Trophoblast cell (in vitro differentiated cells and primary cell): ENCODE measurements at regions not wholly inside any gene's neighbourhood (a gene's known extent, or its start where the extent isn't known, plus 50 kb on each side); places are given as distances from the start of the nearest gene placed in this dataset.

Experiments used
- DNase-seq, 2 donors: peaks; one replicate each; pipeline ENCODE4 v3.0.0-alpha.2; 2016
- H2AFZ ChIP-seq: 2 replicates; pipeline ENCODE4 v1.6.1; 2013; ENCODE audit warnings: low read length, moderate library complexity, mild to moderate bottlenecking; ENCODE audit not compliant: insufficient read depth, poor library complexity
- H2AK5ac ChIP-seq: 2 replicates; pipeline ENCODE4 v1.6.1; 2013; ENCODE audit warnings: mild to moderate bottlenecking, low read length
- H2BK120ac ChIP-seq: 2 replicates; pipeline ENCODE4 v1.6.1; 2013; ENCODE audit warnings: low read length, mild to moderate bottlenecking, moderate library complexity; ENCODE audit not compliant: insufficient read depth, poor library complexity
- H2BK12ac ChIP-seq: 2 replicates; pipeline ENCODE4 v1.6.1; 2013; ENCODE audit warnings: mild to moderate bottlenecking, low read length, moderate library complexity
- H2BK5ac ChIP-seq: 2 replicates; pipeline ENCODE4 v1.6.1; 2013; ENCODE audit warnings: low read length, low read depth, moderate library complexity, mild to moderate bottlenecking; ENCODE audit not compliant: poor library complexity
- H3K14ac ChIP-seq: 2 replicates; pipeline ENCODE4 v1.6.1; 2013; ENCODE audit warnings: mild to moderate bottlenecking, low read length
- H3K18ac ChIP-seq: 2 replicates; pipeline ENCODE4 v1.6.1; 2013; ENCODE audit warnings: mild to moderate bottlenecking, low read length
- H3K23ac ChIP-seq: 2 replicates; pipeline ENCODE4 v1.6.1; 2013; ENCODE audit warnings: low read length
- H3K27ac ChIP-seq: 2 replicates; pipeline ENCODE4 v1.5.1; 2013; ENCODE audit warnings: low read depth, mild to moderate bottlenecking, inconsistent platforms, low read length, moderate library complexity
- H3K27me3 ChIP-seq: 2 replicates; pipeline ENCODE4 v1.6.1; 2013; ENCODE audit warnings: inconsistent platforms, mild to moderate bottlenecking, low read length, moderate library complexity; ENCODE audit not compliant: insufficient read depth
- H3K36me3 ChIP-seq, 2 experiments: 1 replicate in 1 of 2; 2 replicates in 1 of 2; pipeline ENCODE4 v1.6.1; 2013; ENCODE audit warnings: low read length in 2 of 2, mild to moderate bottlenecking in 2 of 2, moderate library complexity in 1 of 2; ENCODE audit not compliant: insufficient read depth in 2 of 2, control insufficient read depth in 1 of 2
- H3K4ac ChIP-seq: 2 replicates; pipeline ENCODE4 v1.6.1; 2013; ENCODE audit warnings: low read depth, mild to moderate bottlenecking, low read length, moderate library complexity
- H3K4me1 ChIP-seq, 2 experiments: 1 replicate in 1 of 2; 2 replicates in 1 of 2; pipeline ENCODE4 v1.6.1; 2013; ENCODE audit warnings: low read length in 2 of 2, mild to moderate bottlenecking in 2 of 2, moderate library complexity in 1 of 2; ENCODE audit not compliant: insufficient read depth in 2 of 2, control insufficient read depth in 1 of 2
- H3K4me2 ChIP-seq: 2 replicates; pipeline ENCODE4 v1.6.1; 2013; ENCODE audit warnings: inconsistent platforms, mild to moderate bottlenecking, low read length, moderate library complexity
- H3K4me3 ChIP-seq: 2 replicates; pipeline ENCODE4 v1.5.1; 2013; ENCODE audit warnings: mild to moderate bottlenecking, low read depth, low read length, inconsistent platforms
- H3K79me1 ChIP-seq: one replicate; pipeline ENCODE4 v1.6.1; 2013; ENCODE audit warnings: low read length
- H3K79me2 ChIP-seq: 2 replicates; pipeline ENCODE4 v1.6.1; 2013; ENCODE audit warnings: low read length, mild to moderate bottlenecking; ENCODE audit not compliant: control insufficient read depth, insufficient read depth, poor library complexity
- H3K9ac ChIP-seq: 2 replicates; pipeline ENCODE4 v1.6.1; 2013; ENCODE audit warnings: mild to moderate bottlenecking, low read length
- H3K9me3 ChIP-seq: 2 replicates; pipeline ENCODE4 v1.6.1; 2013; ENCODE audit warnings: low read depth, mild to moderate bottlenecking, control low read depth, inconsistent platforms, low read length; ENCODE audit not compliant: insufficient read depth
- H4K12ac ChIP-seq: 2 replicates; pipeline ENCODE4 v1.6.1; 2013; ENCODE audit warnings: low read depth, mild to moderate bottlenecking, low read length, moderate library complexity
- H4K8ac ChIP-seq: 2 replicates; pipeline ENCODE4 v1.6.1; 2013; ENCODE audit warnings: low read depth, mild to moderate bottlenecking, low read length, moderate library complexity
- H4K91ac ChIP-seq: one replicate; pipeline ENCODE4 v1.6.1; 2013; ENCODE audit warnings: low read depth, mild to moderate bottlenecking, low read length, moderate library complexity
- WGBS: extraction: QIAGEN DNeasy Blood & Tissue Kit; methylation state at CpG from one replicate; pipeline ENCODE4 v1.1.7; 2013; ENCODE audit warnings: missing lambda C conversion rate; ENCODE audit not compliant: insufficient read length, insufficient coverage; ENCODE audit errors: extremely low coverage; 5-methylcytosine and 5-hydroxymethylcytosine counted together

DNA sequence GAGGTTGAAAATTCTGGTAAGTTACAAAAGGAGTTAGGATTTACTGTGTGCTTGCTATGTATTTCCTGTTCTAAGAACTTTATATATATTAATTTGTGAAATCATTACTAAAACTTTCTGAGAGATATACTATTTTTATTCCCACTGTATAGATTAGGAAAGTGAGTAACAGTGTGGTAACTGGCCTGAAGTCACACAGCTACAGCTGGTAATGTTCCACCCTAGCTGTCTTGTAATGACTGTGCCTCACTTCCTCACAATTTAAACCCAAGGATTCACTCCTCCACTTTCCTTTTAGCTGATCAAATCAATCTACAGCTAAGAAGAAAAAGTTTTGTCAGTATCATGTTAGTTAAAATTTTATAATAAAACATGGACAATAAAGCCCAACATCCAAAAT, 278.8 kb downstream of the GAS1 start:
- Histone ChIP-seq H3K4ac (no peak overlapping the region), H2BK120ac (no peak overlapping the region), H3K4me1 (peaks cover 2 to 6% of the 10 kb centered on the region in 2 experiments), H2BK12ac (no peak overlapping the region), H3K79me2 (no peaks in the 10 kb centered on the region), H3K4me2 (no peak overlapping the region), H3K4me3 (no peak overlapping the region), H2AK5ac (no peak overlapping the region), H4K8ac (no peak overlapping the region), H4K91ac (no peak overlapping the region), H3K9ac (no peak overlapping the region), H3K18ac (no peak overlapping the region), H2AFZ (no peak overlapping the region), H3K9me3 (no peaks in the 10 kb centered on the region), H3K79me1 (peaks cover 3% of the 10 kb centered on the region), H4K12ac (no peak overlapping the region), H3K14ac (no peak overlapping the region), H3K23ac (no peak overlapping the region), H2BK5ac (no peak overlapping the region), H3K27me3 (no peaks in the 10 kb centered on the region), H3K36me3 (no peaks in the 10 kb centered on the region), H3K27ac (no peak overlapping the region)
- no peak for DNase-seq

DNA sequence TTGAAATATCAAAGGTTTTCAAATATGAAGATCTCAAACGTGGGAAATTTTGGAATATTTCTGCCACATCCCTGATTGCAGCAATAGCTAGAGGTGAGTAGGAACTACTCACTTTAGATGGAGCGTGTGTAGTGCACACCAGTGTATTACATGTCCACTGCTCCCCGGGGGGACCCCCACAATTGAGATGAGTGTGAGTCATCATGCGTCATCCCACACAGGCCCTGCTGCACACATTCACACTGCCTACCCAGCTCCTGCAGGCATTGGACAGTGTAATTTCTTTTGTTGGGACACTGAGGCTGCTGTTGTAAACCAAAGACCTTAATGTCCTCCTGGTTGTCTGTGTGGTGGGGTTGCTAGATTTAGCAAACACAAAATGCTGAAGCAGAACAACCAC, 280.0 kb downstream of the GAS1 start:
- H3K9ac ChIP-seq: no peak overlapping the region
- H2BK12ac ChIP-seq: no peak overlapping the region
- no CpG with 5 or more reads among the region's 4 CpGs for WGBS
- H3K4ac ChIP-seq: no peak overlapping the region
- no peaks in the 10 kb centered on the region for H3K79me2 ChIP-seq
- no peak overlapping the region for H3K4me3 ChIP-seq
- H3K18ac ChIP-seq: no peak overlapping the region
- H2BK120ac ChIP-seq: no peak overlapping the region
- H3K36me3 ChIP-seq: no peaks in the 10 kb centered on the region
- no peaks in the 10 kb centered on the region for H3K9me3 ChIP-seq
- no peaks in the 10 kb centered on the region for H3K4me1 ChIP-seq
- no peak overlapping the region for H2BK5ac ChIP-seq
- H3K4me2 ChIP-seq: no peak overlapping the region
- H2AFZ ChIP-seq: no peak overlapping the region
- H3K27ac ChIP-seq: no peak overlapping the region
- no peak overlapping the region for H4K8ac ChIP-seq
- no peaks in the 10 kb centered on the region for H3K27me3 ChIP-seq
- H2AK5ac ChIP-seq: no peak overlapping the region
- no peaks in the 10 kb centered on the region for H3K79me1 ChIP-seq
- H3K23ac ChIP-seq: no peak overlapping the region
- no peak for DNase-seq
- H4K12ac ChIP-seq: no peak overlapping the region
- H4K91ac ChIP-seq: no peak overlapping the region
- H3K14ac ChIP-seq: no peak overlapping the region

DNA sequence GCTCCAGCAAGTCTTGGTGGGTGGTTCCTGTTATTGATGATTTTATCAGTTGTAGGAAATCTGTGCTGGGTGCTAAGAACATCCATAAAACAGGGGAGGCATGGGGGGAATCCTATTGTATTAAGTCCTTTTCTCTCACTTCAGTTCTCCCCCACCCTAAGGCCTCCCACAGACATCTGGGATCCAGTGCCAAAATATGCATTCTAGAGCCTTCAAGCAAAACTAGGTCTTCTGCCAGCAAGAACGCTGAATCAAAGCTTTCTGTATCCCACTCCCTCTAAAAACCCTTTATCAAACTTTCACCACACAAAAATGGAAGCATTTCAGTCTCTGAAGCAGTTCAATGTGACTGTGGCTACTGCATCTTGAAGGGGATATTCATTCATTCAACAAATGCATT, 281.9 kb downstream of the GAS1 start:
- Histone ChIP-seq H2AK5ac (no peak overlapping the region), H4K8ac (no peak overlapping the region), H3K36me3 (no peaks in the 10 kb centered on the region), H2BK5ac (no peak overlapping the region), H3K27me3 (no peaks in the 10 kb centered on the region), H3K4me3 (no peak overlapping the region), H3K18ac (no peak overlapping the region), H4K91ac (no peak overlapping the region), H3K14ac (no peak overlapping the region), H3K27ac (no peak overlapping the region), H3K4me1 (no peaks in the 10 kb centered on the region), H3K9ac (no peak overlapping the region), H3K9me3 (no peaks in the 10 kb centered on the region), H3K79me1 (no peaks in the 10 kb centered on the region), H3K23ac (no peak overlapping the region), H2AFZ (no peak overlapping the region), H3K4me2 (no peak overlapping the region), H2BK120ac (no peak overlapping the region), H4K12ac (no peak overlapping the region), H3K4ac (no peak overlapping the region), H3K79me2 (no peaks in the 10 kb centered on the region), H2BK12ac (no peak overlapping the region)
- DNase-seq: no peak
- no CpG with 5 or more reads among the region's 1 CpG for WGBS

DNA sequence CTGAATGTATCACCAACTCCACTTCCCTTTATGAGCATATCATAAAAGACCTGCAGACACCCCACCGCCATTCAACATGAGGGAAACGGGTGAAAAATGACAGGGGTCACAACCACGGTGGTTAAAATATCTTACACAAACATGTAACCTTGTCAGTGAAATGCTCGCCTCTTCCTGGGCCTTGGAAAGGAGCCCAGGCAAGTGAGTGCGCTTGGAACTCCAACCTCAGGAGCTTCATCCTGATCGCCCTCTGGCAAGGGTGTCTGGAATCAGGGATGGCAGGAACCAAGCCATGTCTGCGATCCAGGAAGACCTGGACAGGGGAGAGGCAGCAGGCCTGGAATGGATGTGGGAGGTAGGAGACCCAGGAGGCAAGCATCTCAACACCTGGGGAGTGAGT, 282.7 kb downstream of the GAS1 start:
- Histone ChIP-seq H4K8ac (no peak overlapping the region), H2BK5ac (no peak overlapping the region), H3K27ac (no peak overlapping the region), H3K4me3 (no peak overlapping the region), H4K91ac (no peak overlapping the region), H2AK5ac (no peak overlapping the region), H3K36me3 (no peaks in the 10 kb centered on the region), H3K4me2 (no peak overlapping the region), H3K79me1 (no peaks in the 10 kb centered on the region), H3K4ac (no peak overlapping the region), H3K79me2 (no peaks in the 10 kb centered on the region), H3K14ac (no peak overlapping the region), H3K9ac (no peak overlapping the region), H2AFZ (no peak overlapping the region), H3K18ac (no peak overlapping the region), H3K27me3 (no peaks in the 10 kb centered on the region), H2BK12ac (no peak overlapping the region), H3K4me1 (no peaks in the 10 kb centered on the region), H3K9me3 (no peaks in the 10 kb centered on the region), H2BK120ac (no peak overlapping the region), H3K23ac (no peak overlapping the region), H4K12ac (no peak overlapping the region)
- no peak for DNase-seq
- no CpG with 5 or more reads among the region's 7 CpGs for WGBS

DNA sequence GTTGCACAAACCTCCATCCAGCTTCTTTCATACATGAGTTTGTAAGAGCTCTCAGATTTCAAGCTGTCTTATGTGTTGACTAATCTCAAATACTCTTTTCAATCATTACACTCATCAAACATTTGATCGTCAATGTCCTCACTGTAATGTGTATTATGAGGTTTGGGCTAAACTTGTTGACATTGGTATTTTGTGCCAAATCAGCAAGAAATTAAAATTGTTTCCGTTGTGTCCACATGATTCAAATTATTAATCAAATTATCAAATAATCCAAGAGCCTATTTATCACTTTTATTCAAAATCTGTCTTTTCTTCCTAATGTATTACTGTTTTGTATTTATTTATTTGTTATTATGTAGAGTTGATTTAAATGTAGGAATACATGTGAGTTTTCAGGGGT, 283.4 kb downstream of the GAS1 start:
- H3K79me1 ChIP-seq: no peaks in the 10 kb centered on the region
- H3K23ac ChIP-seq: no peak overlapping the region
- no peak overlapping the region for H3K27ac ChIP-seq
- no peak overlapping the region for H4K8ac ChIP-seq
- no peak overlapping the region for H2AK5ac ChIP-seq
- H3K27me3 ChIP-seq: no peaks in the 10 kb centered on the region
- H3K4ac ChIP-seq: no peak overlapping the region
- H3K9ac ChIP-seq: no peak overlapping the region
- no peaks in the 10 kb centered on the region for H3K4me1 ChIP-seq
- H2BK120ac ChIP-seq: no peak overlapping the region
- no peak overlapping the region for H3K14ac ChIP-seq
- no peaks in the 10 kb centered on the region for H3K36me3 ChIP-seq
- no CpG with 5 or more reads among the region's 2 CpGs for WGBS
- no peak overlapping the region for H2BK5ac ChIP-seq
- H3K4me3 ChIP-seq: no peak overlapping the region
- H2AFZ ChIP-seq: no peak overlapping the region
- no peaks in the 10 kb centered on the region for H3K9me3 ChIP-seq
- H2BK12ac ChIP-seq: no peak overlapping the region
- H4K91ac ChIP-seq: no peak overlapping the region
- H3K4me2 ChIP-seq: no peak overlapping the region
- no peaks in the 10 kb centered on the region for H3K79me2 ChIP-seq
- DNase-seq: no peak
- no peak overlapping the region for H3K18ac ChIP-seq
- no peak overlapping the region for H4K12ac ChIP-seq
